H9 (cell line): ENCODE measurements at regions not wholly inside any gene's neighbourhood (a gene's known extent, or its start where the extent isn't known, plus 50 kb on each side); places are given as distances from the start of the nearest gene placed in this dataset.

Source experiments
- DNase-seq: peaks from one replicate; pipeline ENCODE4 v3.0.0-alpha.2; 2017
- H2AFZ ChIP-seq: one replicate; pipeline ENCODE4 v1.6.1; 2013; ENCODE audit warnings: mild to moderate bottlenecking, low read length, control low read depth, moderate library complexity
- H2AK5ac ChIP-seq: 2 replicates; pipeline ENCODE4 v1.6.1; 2013; ENCODE audit warnings: low read length, control low read depth, mixed read lengths; ENCODE audit not compliant: insufficient read length
- H2BK120ac ChIP-seq: one replicate; pipeline ENCODE4 v1.6.1; 2013; ENCODE audit warnings: low read depth, mild to moderate bottlenecking, low read length, control low read depth, inconsistent platforms; ENCODE audit not compliant: poor library complexity, severe bottlenecking
- H2BK12ac ChIP-seq: 2 replicates; pipeline ENCODE4 v1.6.1; 2013; ENCODE audit warnings: low read length, control low read depth, mixed read lengths, low read depth; ENCODE audit not compliant: insufficient read length
- H2BK15ac ChIP-seq: 2 replicates; pipeline ENCODE4 v1.6.1; 2013; ENCODE audit warnings: low read depth, low read length, control low read depth
- H2BK20ac ChIP-seq: one replicate; pipeline ENCODE4 v1.6.1; 2013; ENCODE audit warnings: low read depth, mild to moderate bottlenecking, low read length, control low read depth, inconsistent platforms; ENCODE audit not compliant: poor library complexity, severe bottlenecking
- H2BK5ac ChIP-seq: 2 replicates; pipeline ENCODE4 v1.6.1; 2013; ENCODE audit warnings: low read length, control low read depth, mixed read lengths; ENCODE audit not compliant: insufficient read length
- H3K14ac ChIP-seq: 2 replicates; pipeline ENCODE4 v1.6.1; 2013; ENCODE audit warnings: low read length, control low read depth; ENCODE audit not compliant: insufficient read depth
- H3K18ac ChIP-seq: 2 replicates; pipeline ENCODE4 v1.6.1; 2013; ENCODE audit warnings: low read depth, mild to moderate bottlenecking, mixed read lengths, low read length, control low read depth; ENCODE audit not compliant: insufficient read length
- H3K23ac ChIP-seq: 2 replicates; pipeline ENCODE4 v1.6.1; 2013; ENCODE audit warnings: low read length, control low read depth, mixed read lengths, low read depth; ENCODE audit not compliant: insufficient read length
- H3K23me2 ChIP-seq: 2 replicates; pipeline ENCODE4 v1.6.1; 2013; ENCODE audit warnings: low read depth, mild to moderate bottlenecking, mixed read lengths, low read length, control low read depth; ENCODE audit not compliant: insufficient read length, poor library complexity, severe bottlenecking
- H3K27ac ChIP-seq: 2 replicates; pipeline ENCODE4 v1.5.1; 2013; ENCODE audit warnings: low read length, control low read depth, mixed read lengths, low read depth; ENCODE audit not compliant: insufficient read length
- H3K27me3 ChIP-seq: 2 replicates; pipeline ENCODE4 v1.6.1; 2013; ENCODE audit warnings: low read length, control low read depth, inconsistent platforms; ENCODE audit not compliant: insufficient read depth
- H3K4ac ChIP-seq: 2 replicates; pipeline ENCODE4 v1.6.1; 2013; ENCODE audit warnings: low read depth, mild to moderate bottlenecking, control low read depth, inconsistent platforms, low read length, moderate library complexity
- H3K4me1 ChIP-seq: 2 replicates; pipeline ENCODE4 v1.6.1; 2013; ENCODE audit warnings: low read length, control low read depth, inconsistent platforms; ENCODE audit not compliant: insufficient read depth
- H3K4me2 ChIP-seq: 2 replicates; pipeline ENCODE4 v1.6.1; 2013; ENCODE audit warnings: low read length, control low read depth, mixed read lengths; ENCODE audit not compliant: insufficient read length, insufficient read depth
- H3K56ac ChIP-seq: 2 replicates; pipeline ENCODE4 v1.6.1; 2013; ENCODE audit warnings: low read depth, mild to moderate bottlenecking, mixed read lengths, low read length, control low read depth; ENCODE audit not compliant: insufficient read length
- H3K79me1 ChIP-seq: 2 replicates; pipeline ENCODE4 v1.6.1; 2013; ENCODE audit warnings: low read depth, mild to moderate bottlenecking, moderate library complexity, low read length, control low read depth, inconsistent platforms; ENCODE audit not compliant: insufficient read depth, poor library complexity, severe bottlenecking
- H3K79me2 ChIP-seq: 2 replicates; pipeline ENCODE4 v1.6.1; 2013; ENCODE audit warnings: low read length, control low read depth, inconsistent platforms; ENCODE audit not compliant: insufficient read depth
- H3K9ac ChIP-seq: 2 replicates; pipeline ENCODE4 v1.6.1; 2013; ENCODE audit warnings: low read length, control low read depth, mixed read lengths; ENCODE audit not compliant: insufficient read length; ENCODE audit errors: extremely low read depth
- H3K9me3 ChIP-seq: one replicate; pipeline ENCODE4 v1.6.1; 2013; ENCODE audit warnings: low read depth, low read length, inconsistent platforms; ENCODE audit not compliant: control insufficient read depth
- H3T11ph ChIP-seq: one replicate; pipeline ENCODE4 v1.6.1; 2013; ENCODE audit warnings: mild to moderate bottlenecking, low read length, control low read depth, inconsistent platforms
- H4K20me1 ChIP-seq: one replicate; pipeline ENCODE4 v1.6.1; 2013; ENCODE audit not compliant: control insufficient read depth, insufficient read length, insufficient read depth
- H4K5ac ChIP-seq: 2 replicates; pipeline ENCODE4 v1.6.1; 2013; ENCODE audit warnings: low read depth, mild to moderate bottlenecking, mixed read lengths, low read length, control low read depth; ENCODE audit not compliant: insufficient read length
- H4K8ac ChIP-seq: replicated peaks from 2 replicates; pipeline ENCODE4 v1.6.1; 2013; ENCODE audit warnings: low read length, control low read depth, mixed read lengths, low read depth; ENCODE audit not compliant: insufficient read length
- H4K91ac ChIP-seq: 2 replicates; pipeline ENCODE4 v1.6.1; 2013; ENCODE audit warnings: low read depth, mild to moderate bottlenecking, moderate library complexity, mixed read lengths, low read length, control low read depth; ENCODE audit not compliant: insufficient read length
- H3K27ac Mint-ChIP-seq, 3 experiments: 2 replicates in 2 of 3; 3 replicates in 1 of 3; pipeline ENCODE4 v1.8.0; 2020 to 2021; ENCODE audit warnings: mixed read lengths in 3 of 3, mild to moderate bottlenecking in 1 of 3, moderate library complexity in 1 of 3
- H3K27me3 Mint-ChIP-seq: 2 replicates; pipeline ENCODE4 v1.8.0; 2021; ENCODE audit warnings: low read depth, mild to moderate bottlenecking, moderate library complexity, mixed read lengths
- H3K36me3 Mint-ChIP-seq, 3 experiments: 2 replicates in 2 of 3; 3 replicates in 1 of 3; pipeline ENCODE4 v1.8.0; 2020 to 2021; ENCODE audit warnings: low read depth in 3 of 3, mixed read lengths in 3 of 3; ENCODE audit not compliant: insufficient read depth in 1 of 3
- H3K4me1 Mint-ChIP-seq, 2 experiments: 2 replicates each; pipeline ENCODE4 v1.8.0; 2020; ENCODE audit warnings: mixed read lengths in 2 of 2
- H3K4me3 Mint-ChIP-seq, 2 experiments: 2 replicates in 1 of 2; 3 replicates in 1 of 2; pipeline ENCODE4 v1.8.0; 2020 to 2021; ENCODE audit warnings: mild to moderate bottlenecking in 2 of 2, mixed read lengths in 2 of 2, moderate library complexity in 1 of 2
- H3K9me3 Mint-ChIP-seq, 2 experiments: 2 replicates in 1 of 2; 3 replicates in 1 of 2; pipeline ENCODE4 v1.8.0; 2020; ENCODE audit warnings: mild to moderate bottlenecking in 2 of 2, mixed read lengths in 2 of 2, moderate library complexity in 1 of 2
- WGBS: extraction: QIAGEN DNeasy Blood & Tissue Kit; methylation state at CpG from one replicate; pipeline ENCODE4 v1.1.7; 2013; ENCODE audit warnings: missing lambda C conversion rate, low lambda C conversion rate, mixed read lengths; ENCODE audit not compliant: insufficient read length; ENCODE audit errors: extremely low coverage; 5-methylcytosine and 5-hydroxymethylcytosine counted together
- TF ChIP-seq, protein P1 (sequence below): fragments of 200-600 bp; sonication (generic); conservative IDR thresholded peaks from 3 replicates; pipeline ENCODE4 v1.8.0; 2021; ENCODE audit warnings: antibody characterized with exemption, mild to moderate bottlenecking

DNA sequence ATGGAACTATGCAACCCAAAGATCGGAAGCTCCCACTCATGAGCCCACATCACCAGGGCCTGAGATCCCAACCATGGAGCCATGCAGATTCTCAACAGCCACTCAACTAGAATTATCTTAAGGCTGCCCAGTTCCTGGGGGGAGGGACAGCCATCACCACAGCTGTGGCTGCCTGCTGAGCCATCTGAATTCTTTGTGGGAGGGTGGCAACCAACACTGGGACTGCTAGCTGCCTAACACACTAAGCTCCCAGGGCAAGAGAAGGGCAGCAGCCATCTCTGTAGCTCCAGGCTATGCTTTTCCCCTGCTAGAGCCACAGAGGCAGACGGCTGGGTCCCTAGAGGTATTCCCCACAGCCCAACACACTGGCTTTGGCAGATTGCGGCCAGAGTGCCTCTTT, 251.3 kb upstream of the GRAMD2B start:
- no peaks in the 10 kb centered on the region for H3K79me1 ChIP-seq
- no peak overlapping the region for H2BK120ac ChIP-seq
- Mint-ChIP-seq H3K27ac (no peak overlapping the region), H3K4me3 (no peak overlapping the region), H3K27me3 (no peaks in the 10 kb centered on the region; the same call in 1 of the 2 replicates), H3K36me3 (peaks cover 0 to 16% (median 9%) of the 10 kb centered on the region in 3 experiments; a peak in 4 of 7 replicates), H3K9me3 (peaks cover 7 to 15% of the 10 kb centered on the region in 2 experiments), H3K4me1 (0 out of 4 replicates have a peak, but pooled peaks cover 0 to 2% of the 10 kb centered on the region in 2 experiments)
- no peaks in the 10 kb centered on the region for H3K9me3 ChIP-seq
- H2AK5ac ChIP-seq, result no peak overlapping the region
- no peak overlapping the region for H3T11ph ChIP-seq
- H2BK20ac ChIP-seq, result no peak overlapping the region
- no peaks in the 10 kb centered on the region for H3K23me2 ChIP-seq
- no peak overlapping the region for H4K5ac ChIP-seq
- H3K27me3 ChIP-seq, result no peaks in the 10 kb centered on the region
- no peak overlapping the region for H4K8ac ChIP-seq
- no CpG with 5 or more reads among the region's 3 CpGs for WGBS
- no peak for DNase-seq
- no peaks in the 10 kb centered on the region for H3K79me2 ChIP-seq
- no peak overlapping the region for H3K56ac ChIP-seq
- H3K27ac ChIP-seq, result no peak overlapping the region
- no peak overlapping the region for H2BK5ac ChIP-seq
- no peak overlapping the region for H2AFZ ChIP-seq
- no peak overlapping the region for H3K4me2 ChIP-seq
- H3K4me1 ChIP-seq, result no peaks in the 10 kb centered on the region
- no peak overlapping the region for H3K23ac ChIP-seq
- no peak overlapping the region for H3K4ac ChIP-seq
- no peaks in the 10 kb centered on the region for H4K20me1 ChIP-seq
- TF ChIP-seq, protein P1, sequence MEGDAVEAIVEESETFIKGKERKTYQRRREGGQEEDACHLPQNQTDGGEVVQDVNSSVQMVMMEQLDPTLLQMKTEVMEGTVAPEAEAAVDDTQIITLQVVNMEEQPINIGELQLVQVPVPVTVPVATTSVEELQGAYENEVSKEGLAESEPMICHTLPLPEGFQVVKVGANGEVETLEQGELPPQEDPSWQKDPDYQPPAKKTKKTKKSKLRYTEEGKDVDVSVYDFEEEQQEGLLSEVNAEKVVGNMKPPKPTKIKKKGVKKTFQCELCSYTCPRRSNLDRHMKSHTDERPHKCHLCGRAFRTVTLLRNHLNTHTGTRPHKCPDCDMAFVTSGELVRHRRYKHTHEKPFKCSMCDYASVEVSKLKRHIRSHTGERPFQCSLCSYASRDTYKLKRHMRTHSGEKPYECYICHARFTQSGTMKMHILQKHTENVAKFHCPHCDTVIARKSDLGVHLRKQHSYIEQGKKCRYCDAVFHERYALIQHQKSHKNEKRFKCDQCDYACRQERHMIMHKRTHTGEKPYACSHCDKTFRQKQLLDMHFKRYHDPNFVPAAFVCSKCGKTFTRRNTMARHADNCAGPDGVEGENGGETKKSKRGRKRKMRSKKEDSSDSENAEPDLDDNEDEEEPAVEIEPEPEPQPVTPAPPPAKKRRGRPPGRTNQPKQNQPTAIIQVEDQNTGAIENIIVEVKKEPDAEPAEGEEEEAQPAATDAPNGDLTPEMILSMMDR, result no peak
- no peak overlapping the region for H3K18ac ChIP-seq
- H3K9ac ChIP-seq, result no peak overlapping the region
- no peak overlapping the region for H2BK12ac ChIP-seq
- H2BK15ac ChIP-seq, result no peak overlapping the region
- H4K91ac ChIP-seq, result no peak overlapping the region
- no peak overlapping the region for H3K14ac ChIP-seq
